ENCODE measurements at regions not wholly inside any gene's neighbourhood (a gene's known extent, or its start where the extent isn't known, plus 50 kb on each side); places are given as distances from the start of the nearest gene placed in this dataset.
A peak's percentile ranks its signal among the peaks of the same experiment; 100 is the strongest.

DNA sequence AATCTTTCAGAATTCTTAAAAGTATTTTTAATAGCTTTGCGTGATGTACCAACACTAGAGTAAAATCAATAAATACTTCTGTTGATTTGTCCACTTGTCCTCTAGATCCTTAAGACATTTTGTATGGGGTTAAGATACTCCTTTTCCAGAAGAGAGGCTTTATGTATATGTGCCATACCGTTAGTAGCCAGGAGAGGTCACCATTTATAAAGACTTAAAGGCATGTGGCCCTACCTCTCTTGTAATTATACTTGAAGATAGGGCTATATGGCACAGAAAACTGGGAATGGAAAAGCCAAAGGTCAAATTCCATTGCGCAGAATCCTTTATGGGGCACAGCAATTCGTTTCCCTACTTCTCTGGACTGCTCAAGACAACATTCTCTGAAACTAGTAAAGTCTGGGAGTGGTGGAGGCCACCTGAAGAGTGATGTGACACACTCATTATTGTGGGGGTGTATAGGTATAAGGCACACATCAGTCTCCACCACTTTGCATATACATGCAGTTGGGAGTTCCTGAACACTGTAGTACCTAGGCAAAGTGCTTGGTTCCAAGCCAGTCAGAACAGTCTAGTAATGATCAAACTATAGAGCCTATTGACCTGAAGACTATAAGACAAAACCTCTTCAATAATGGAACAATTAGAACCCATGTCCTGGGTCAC lies 140.1 kb upstream of the FBXL17 start:
- peak; percentile 39 for DNase-seq (ENCODE audit: low read depth)
- TF ChIP-seq CTCF (IDR thresholded peaks at IDR 0.05; ENCODE audit: low read depth, low read length, missing control alignments): peak; percentile 65
- in situ Hi-C loops (cut with HindIII; ENCODE audit: low sequenced_read_pairs): no loop called here
- H3K4me3 ChIP-seq (ENCODE audit: low read depth, low read length): no peak overlapping the region

DNA sequence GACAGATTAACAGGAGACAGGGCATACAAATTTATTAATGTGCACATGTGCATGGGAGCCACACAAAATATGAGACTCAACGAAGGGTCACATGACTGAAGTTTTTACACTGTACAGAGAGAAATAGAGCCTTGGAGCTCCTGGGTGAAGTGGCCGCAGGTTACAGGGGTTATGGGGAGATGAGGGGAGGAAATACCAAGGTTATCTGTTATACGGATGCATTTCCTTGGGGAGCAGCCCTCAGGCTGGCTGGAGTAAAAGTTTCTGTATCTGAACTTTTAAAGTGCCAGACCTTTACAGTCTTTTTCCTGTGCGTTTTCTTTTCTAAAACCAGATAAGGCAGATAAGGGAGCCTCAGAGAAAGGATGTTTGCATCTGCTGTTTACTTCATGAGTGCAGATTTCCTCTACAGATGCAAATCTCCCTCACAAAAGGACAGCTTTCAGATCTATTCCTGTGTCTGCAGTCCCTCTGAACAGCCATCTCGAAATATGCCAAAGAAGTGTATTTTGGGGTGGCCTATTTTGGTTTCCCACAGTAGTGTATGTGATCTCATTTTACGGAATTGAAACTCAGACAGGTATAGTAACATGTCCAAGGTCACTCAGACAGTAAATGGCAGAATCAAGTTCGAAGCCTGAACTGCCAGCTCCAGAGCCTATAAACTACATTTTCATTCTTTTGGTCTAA lies 139.3 kb upstream of the FBXL17 start:
- H3K4me3 ChIP-seq (ENCODE audit: low read depth, low read length): no peak overlapping the region
- TF ChIP-seq CTCF (IDR thresholded peaks at IDR 0.05; ENCODE audit: low read depth, low read length, missing control alignments): no peak
- no peak for DNase-seq (ENCODE audit: low read depth)
- in situ Hi-C loops (cut with HindIII; ENCODE audit: low sequenced_read_pairs): no loop called here

- no peak overlapping the region for H3K4me3 ChIP-seq (ENCODE audit: low read depth, low read length)
- in situ Hi-C loops (cut with HindIII; ENCODE audit: low sequenced_read_pairs): no loop called here
- no peak for TF ChIP-seq CTCF (IDR thresholded peaks at IDR 0.05; ENCODE audit: low read depth, low read length, missing control alignments)
- no peak for DNase-seq (ENCODE audit: low read depth)
Observed at GRCh38 chr5:108516785-108517184, 134.9 kb upstream of the FBXL17 start.

GRCh38 chr5:108515517-108516105 lies 133.7 kb upstream of the FBXL17 start:
- TF ChIP-seq CTCF (IDR thresholded peaks at IDR 0.05; ENCODE audit: low read depth, low read length, missing control alignments): no peak
- DNase-seq (ENCODE audit: low read depth): no peak
- in situ Hi-C loops (cut with HindIII; ENCODE audit: low sequenced_read_pairs): no loop called here
- H3K4me3 ChIP-seq (ENCODE audit: low read depth, low read length): no peak overlapping the region

GRCh38 chr5:108508979-108509378 lies 127.1 kb upstream of the FBXL17 start:
- in situ Hi-C loops (cut with HindIII; ENCODE audit: low sequenced_read_pairs): no loop called here
- TF ChIP-seq CTCF (IDR thresholded peaks at IDR 0.05; ENCODE audit: low read depth, low read length, missing control alignments): no peak
- no peak for DNase-seq (ENCODE audit: low read depth)
- no peak overlapping the region for H3K4me3 ChIP-seq (ENCODE audit: low read depth, low read length)

DNA sequence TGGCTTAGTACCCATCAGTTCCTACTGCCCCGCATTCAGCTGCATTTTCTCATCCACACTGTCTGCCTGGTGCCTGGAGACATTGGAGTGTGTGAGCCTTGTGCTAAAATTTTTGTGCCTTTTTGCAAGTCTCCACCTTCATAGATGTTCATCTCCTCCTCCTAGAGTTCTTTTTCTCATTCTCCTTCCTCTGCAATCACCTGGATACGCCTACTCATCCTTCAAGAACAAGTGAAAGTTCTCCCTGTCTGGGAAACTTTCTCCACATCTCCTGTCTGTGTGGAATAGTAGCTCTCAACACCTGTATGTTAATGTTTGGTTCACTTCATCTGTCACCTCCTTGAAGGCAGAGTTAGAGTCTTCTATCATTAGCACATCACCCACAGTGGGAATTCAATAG lies 125.7 kb upstream of the FBXL17 start:
- H3K4me3 ChIP-seq (ENCODE audit: low read depth, low read length): no peak overlapping the region
- DNase-seq (ENCODE audit: low read depth): no peak
- in situ Hi-C loops (cut with HindIII; ENCODE audit: low sequenced_read_pairs): no loop called here
- TF ChIP-seq CTCF (IDR thresholded peaks at IDR 0.05; ENCODE audit: low read depth, low read length, missing control alignments): no peak

Measured in astrocyte of the cerebellum (primary cell).